NOMO-1 treated with DMSO at 0.1 percent for 48 hours (cell line): ENCODE measurements at regions not wholly inside any gene's neighbourhood (a gene's known extent, or its start where the extent isn't known, plus 50 kb on each side); places are given as distances from the start of the nearest gene placed in this dataset.
"Not testable (repeated sequence)": the region's sequence is repeated elsewhere in the genome, so short reads cannot be mapped to it uniquely, and the experiment has no call there.

Experiments
- DNase-seq: peaks from one replicate; lab custom pipeline; 2025; ENCODE audit not compliant: unreplicated experiment; lab: John Stamatoyannopoulos, UW

- not testable (repeated sequence) for DNase-seq
Measured at GRCh38 chr2:208921358-208921757, 502.5 kb upstream of the MAP2 start.

GRCh38 chr2:208927867-208928266, 496.0 kb upstream of the MAP2 start:
- DNase-seq = no peak

GRCh38 chr2:208929139-208929864, 494.5 kb upstream of the MAP2 start:
- no peak for DNase-seq

DNA sequence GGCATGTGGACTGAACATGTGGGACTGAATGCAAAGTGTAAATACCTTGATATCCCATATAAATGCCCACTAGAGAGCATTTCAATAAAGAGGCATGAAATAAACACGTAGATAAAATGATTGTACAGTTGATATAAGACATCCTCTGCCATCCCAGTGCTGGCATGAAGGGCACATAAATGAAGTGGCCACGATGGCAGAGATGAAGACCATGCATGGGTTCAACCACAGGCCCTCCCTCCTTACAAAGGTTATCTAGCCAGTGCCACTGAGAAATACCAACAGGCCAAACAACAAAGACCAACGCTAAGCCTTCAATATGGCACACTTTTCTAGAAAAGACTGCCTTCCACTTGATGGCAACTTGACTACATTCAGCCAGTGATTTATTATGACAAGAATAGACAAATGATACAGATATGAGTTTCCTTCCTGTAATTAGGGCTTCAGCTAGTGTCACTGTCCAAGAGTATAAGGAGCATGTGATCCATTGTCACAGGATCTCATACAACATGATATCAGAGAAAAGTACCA, 493.9 kb upstream of the MAP2 start:
- no peak for DNase-seq

GRCh38 chr2:208935531-208935930, 488.3 kb upstream of the MAP2 start:
- no peak for DNase-seq

DNA sequence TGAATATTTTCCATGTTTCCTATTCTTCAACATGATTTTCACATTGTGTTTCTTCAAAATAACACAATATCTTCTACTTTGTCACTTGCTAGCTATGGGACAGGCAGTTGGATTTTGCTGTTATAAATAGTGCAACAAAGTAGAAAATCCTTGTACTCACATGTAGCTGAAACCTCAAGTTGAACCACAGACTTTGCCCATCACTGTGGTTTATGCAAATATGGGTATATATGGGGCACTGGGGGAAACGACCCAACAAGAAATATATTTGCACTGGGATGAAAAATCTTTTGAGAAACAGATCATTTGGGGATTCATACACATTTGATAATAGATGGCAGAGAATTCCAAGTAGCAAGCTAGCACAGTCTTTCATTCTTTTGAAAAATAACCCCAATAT, 486.3 kb upstream of the MAP2 start:
- no peak for DNase-seq

- no peak for DNase-seq
Measured at GRCh38 chr2:208939852-208940251, 484.0 kb upstream of the MAP2 start.

GRCh38 chr2:208945719-208946256, 478.1 kb upstream of the MAP2 start:
- DNase-seq = no peak

DNA sequence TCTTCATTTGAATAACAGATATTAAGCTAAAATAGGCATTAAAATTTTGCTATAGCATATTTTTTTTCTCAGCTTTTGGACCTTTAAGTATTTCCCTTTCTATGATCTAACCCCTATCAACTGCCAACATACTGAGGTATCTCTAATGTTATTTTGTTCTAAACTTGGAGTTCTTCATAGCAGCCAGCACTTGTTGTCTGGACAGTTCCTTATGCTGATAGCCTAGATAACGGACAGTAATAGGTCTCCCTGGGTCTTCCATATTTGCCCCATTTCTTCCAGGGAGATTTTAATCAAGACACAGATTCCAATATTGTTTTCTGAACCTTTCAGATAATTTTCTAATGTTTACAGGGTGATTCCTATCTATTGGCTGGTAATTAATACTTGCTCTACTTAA, 475.8 kb upstream of the MAP2 start:
- no peak for DNase-seq

DNA sequence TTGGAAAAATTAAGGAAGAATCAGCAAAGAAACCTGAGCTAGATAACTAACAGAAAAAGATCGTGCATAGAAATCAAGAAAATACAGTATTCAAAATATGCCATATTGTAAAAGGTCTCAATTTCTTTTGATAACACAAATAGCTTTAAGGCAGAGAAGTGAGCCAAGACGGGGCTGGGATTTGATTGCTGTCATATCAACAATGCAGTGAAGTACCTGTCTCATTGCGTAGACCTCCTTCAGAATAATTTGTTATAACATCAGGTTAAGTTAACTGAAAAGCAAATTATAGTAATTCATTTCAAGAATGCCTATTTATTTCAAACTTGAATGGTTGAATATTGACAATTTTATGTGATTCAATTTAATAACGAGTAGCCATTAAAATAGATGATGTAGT, 453.8 kb upstream of the MAP2 start:
- DNase-seq = no peak

GRCh38 chr2:208977582-208977981, 446.3 kb upstream of the MAP2 start:
- no peak for DNase-seq

GRCh38 chr2:208978946-208979345, 444.9 kb upstream of the MAP2 start:
- no peak for DNase-seq

- no peak for DNase-seq
Measured at GRCh38 chr2:208980321-208980720, 443.5 kb upstream of the MAP2 start.

GRCh38 chr2:208982831-208983230, 441.0 kb upstream of the MAP2 start:
- no peak for DNase-seq

DNA sequence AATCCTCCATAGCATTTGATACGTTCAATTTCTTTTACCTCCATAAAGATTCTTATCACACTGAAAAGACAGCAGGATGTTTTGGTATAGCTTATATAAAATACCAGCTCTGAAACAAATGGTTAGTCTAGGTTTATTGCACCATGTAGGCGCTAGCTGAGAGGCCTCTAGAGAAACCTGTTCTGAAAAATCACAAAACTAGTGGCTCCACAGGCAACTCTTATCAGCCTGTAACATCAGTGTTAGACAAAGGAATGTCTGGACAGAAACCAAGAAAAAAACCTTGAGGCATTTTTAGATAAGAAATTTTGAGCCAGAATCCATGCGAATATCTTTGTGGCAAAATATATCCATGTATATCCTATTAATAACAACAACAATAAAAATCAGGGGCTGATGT, 440.4 kb upstream of the MAP2 start:
- no peak for DNase-seq

DNA sequence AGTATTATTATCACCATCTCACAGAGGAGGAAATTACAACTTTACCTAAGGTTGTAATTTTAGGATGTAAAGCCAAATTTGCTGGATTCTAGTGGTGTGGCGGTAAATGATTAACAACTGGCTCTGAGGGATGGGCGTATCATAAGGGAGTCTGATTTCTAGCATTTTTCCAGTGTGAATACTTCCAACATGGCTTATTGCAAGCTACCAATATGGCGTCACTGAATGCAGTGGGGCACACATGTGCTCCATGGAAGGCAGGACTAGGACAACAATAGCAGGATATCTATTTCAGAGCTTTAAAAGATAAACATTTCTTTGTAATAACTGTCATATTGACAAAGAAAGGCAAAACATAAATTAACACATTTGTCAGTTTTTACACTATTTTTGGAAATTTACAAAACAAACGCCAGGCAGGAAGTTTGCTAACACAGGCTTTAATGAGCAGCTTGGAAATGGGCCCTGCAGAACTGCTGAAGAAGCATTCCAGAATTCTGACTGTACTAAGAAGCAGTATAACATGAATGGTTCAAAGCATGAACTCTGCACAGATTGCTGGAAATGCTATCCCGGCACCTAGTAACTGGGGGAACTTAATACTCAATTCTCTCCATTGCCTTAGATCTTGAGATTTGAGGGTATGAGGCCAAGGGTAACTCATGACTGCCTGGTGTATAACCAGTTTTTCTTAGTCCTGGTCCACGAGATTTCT, 439.3 kb upstream of the MAP2 start:
- no peak for DNase-seq

- no peak for DNase-seq
Measured at GRCh38 chr2:208985644-208986043, 438.2 kb upstream of the MAP2 start.

DNA sequence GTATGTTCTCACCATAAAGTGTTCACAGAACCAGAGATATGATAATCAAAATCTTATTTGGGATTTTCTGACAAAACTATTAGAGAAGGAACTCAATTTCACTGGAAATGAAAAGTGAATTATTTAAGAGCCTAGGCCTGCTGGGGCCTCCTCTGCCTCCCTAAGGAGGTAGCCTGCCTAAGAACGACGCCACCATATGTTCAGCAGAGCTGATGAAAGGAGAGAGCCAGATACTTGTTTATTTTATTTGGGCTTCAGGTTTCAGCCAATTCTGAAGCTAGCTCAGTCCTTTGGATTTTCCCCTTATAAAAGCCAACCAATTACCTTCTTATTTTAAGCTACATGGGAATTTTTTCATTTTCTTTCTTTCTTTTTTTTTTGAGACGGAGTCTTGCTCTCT, 433.1 kb upstream of the MAP2 start:
- DNase-seq = no peak

GRCh38 chr2:208999911-209000310, 423.9 kb upstream of the MAP2 start:
- DNase-seq = no peak

GRCh38 chr2:209002054-209002453, 421.8 kb upstream of the MAP2 start:
- DNase-seq = no peak

- DNase-seq = no peak
Measured at GRCh38 chr2:209005371-209005770, 418.5 kb upstream of the MAP2 start.

DNA sequence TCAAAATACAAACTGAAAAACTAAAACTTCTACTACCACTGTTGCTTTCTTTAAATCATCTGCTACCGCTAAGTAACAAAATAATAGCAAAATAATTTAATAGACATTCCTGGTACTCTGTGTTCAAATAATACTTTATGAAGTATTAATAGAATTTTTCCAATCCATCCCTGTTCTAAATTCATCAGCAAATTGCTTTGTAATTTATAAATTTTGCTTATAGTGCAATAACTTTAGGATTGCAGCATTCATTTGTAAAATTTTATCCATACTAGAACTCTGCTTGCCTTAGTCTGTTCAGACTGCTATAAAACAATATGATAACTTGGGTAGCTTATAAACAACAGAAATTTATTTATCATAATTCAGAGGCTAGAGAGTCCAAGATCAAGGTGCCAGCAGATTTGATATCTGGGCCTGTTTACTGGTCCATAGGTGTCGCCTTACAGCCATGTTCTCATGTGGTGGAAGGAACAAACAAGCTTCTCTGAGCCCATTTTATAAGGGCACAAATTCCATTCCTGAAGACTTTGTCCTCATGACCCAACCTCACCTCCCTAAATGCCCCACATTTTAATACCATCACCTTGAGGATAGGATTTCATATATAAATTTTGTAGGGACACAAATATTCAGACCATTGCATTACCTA, 415.1 kb upstream of the MAP2 start:
- DNase-seq = no peak
